NCI-H774 (cell line): ENCODE measurements at regions not wholly inside any gene's neighbourhood (a gene's known extent, or its start where the extent isn't known, plus 50 kb on each side); places are given as distances from the start of the nearest gene placed in this dataset.

ENCODE experiments used
- DNase-seq: peaks from one replicate; lab custom pipeline; 2025; lab: John Stamatoyannopoulos, UW

GRCh38 chr9:88034964-88035363 is 60.6 kb upstream of the CDK20 start:
- DNase-seq: no peak

GRCh38 chr9:88033359-88033702 is 59.0 kb upstream of the CDK20 start:
- no peak for DNase-seq

GRCh38 chr9:88028338-88028737 is 54.0 kb upstream of the CDK20 start:
- DNase-seq: no peak

GRCh38 chr9:88026118-88026479 is 51.8 kb upstream of the CDK20 start:
- DNase-seq: no peak

GRCh38 chr9:88025411-88026117 is 51.2 kb upstream of the CDK20 start:
- DNase-seq: no peak

GRCh38 chr9:88024896-88025295 is 50.6 kb upstream of the CDK20 start:
- DNase-seq: no peak
